ENCODE measurements at regions not wholly inside any gene's neighbourhood (a gene's known extent, or its start where the extent isn't known, plus 50 kb on each side); places are given as distances from the start of the nearest gene placed in this dataset.

DNA sequence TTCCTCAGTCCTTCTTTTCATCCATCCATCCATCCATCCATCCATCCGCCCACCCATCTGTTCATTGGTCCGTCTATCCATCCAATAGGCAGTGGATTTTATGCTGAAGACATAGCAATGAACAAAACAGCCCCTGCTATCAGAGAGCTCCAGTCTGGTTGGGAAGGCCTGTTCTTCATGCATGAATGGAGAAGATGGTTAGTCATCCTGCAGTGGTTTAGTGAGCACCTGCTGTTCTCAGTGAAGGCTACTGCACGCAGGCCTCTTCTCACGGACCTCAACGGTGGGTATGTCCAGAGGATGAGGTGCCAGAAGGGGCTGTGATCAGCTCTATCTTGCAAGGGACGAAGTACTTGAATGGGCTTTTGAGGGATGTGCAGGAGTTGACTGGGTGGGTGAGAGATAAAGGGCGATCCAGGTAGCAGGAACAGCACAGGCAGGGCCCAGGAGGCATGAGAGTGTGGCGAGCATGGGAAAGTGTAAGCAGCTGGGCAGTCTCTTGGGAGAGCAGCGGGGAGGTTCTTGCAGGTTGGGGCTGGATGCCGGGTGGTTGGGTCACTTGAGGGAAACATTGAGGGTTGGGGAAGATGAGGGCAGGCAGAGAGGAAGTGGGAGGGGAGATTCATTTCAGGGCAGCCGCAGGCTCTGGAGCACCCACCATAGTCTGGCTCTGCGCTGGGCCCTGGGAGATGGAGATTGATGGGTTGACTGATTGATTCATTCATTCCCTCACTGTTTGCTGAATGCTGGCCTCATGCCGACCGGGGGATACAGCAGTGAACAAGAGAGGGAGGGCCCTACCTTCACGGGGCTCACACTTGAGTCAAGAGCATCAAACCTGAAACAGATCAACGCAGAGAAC is 115.0 kb upstream of the CIBAR2 start:
- peaks cover 0 to 7% (median 4%) of the 10 kb centered on the region in 3 experiments; a peak in 4 of 7 replicates for H3K36me3 Mint-ChIP-seq (ENCODE audit: insufficient read depth in 1 of 3, low read depth in 3 of 3)
- H3K4me3 Mint-ChIP-seq, result no peak overlapping the region; a peak in 1 of 5 replicates
- H3T11ph ChIP-seq (ENCODE audit: low read length), result no peak overlapping the region
- no peak overlapping the region for H3K4me2 ChIP-seq (ENCODE audit: insufficient read depth, insufficient read length, low read length)
- H4K20me1 ChIP-seq (ENCODE audit: control insufficient read depth, insufficient read depth, insufficient read length), result no peaks in the 10 kb centered on the region
- peaks cover 29 to 39% of the 10 kb centered on the region in 2 experiments for H3K4me1 Mint-ChIP-seq
- H4K8ac ChIP-seq (replicated peaks; ENCODE audit: insufficient read length, low read depth, low read length), result no peak overlapping the region
- no peak overlapping the region for H2BK120ac ChIP-seq (ENCODE audit: low read depth, low read length, poor library complexity, severe bottlenecking)
- no peak overlapping the region for H4K91ac ChIP-seq (ENCODE audit: insufficient read length, low read depth, low read length)
- no peak overlapping the region for H2BK12ac ChIP-seq (ENCODE audit: insufficient read length, low read depth, low read length)
- H3K18ac ChIP-seq (ENCODE audit: insufficient read length, low read depth, low read length), result no peak overlapping the region
- no peak overlapping the region for H2AK5ac ChIP-seq (ENCODE audit: insufficient read length, low read length)
- no peaks in the 10 kb centered on the region for H3K23me2 ChIP-seq (ENCODE audit: insufficient read length, low read depth, low read length, poor library complexity, severe bottlenecking)
- H3K4ac ChIP-seq (ENCODE audit: low read depth, low read length), result no peak overlapping the region
- H3K79me2 ChIP-seq (ENCODE audit: insufficient read depth, low read length), result no peaks in the 10 kb centered on the region
- H2BK20ac ChIP-seq (ENCODE audit: low read depth, low read length, poor library complexity, severe bottlenecking), result no peak overlapping the region
- H3K56ac ChIP-seq (ENCODE audit: insufficient read length, low read depth, low read length), result no peak overlapping the region
- H3K27me3 Mint-ChIP-seq (ENCODE audit: low read depth), result peaks cover 3% of the 10 kb centered on the region
- H3K4me1 ChIP-seq (ENCODE audit: insufficient read depth, low read length), result no peaks in the 10 kb centered on the region
- H3K9me3 ChIP-seq (ENCODE audit: control insufficient read depth, low read depth, low read length), result no peaks in the 10 kb centered on the region
- TF ChIP-seq, protein P1, sequence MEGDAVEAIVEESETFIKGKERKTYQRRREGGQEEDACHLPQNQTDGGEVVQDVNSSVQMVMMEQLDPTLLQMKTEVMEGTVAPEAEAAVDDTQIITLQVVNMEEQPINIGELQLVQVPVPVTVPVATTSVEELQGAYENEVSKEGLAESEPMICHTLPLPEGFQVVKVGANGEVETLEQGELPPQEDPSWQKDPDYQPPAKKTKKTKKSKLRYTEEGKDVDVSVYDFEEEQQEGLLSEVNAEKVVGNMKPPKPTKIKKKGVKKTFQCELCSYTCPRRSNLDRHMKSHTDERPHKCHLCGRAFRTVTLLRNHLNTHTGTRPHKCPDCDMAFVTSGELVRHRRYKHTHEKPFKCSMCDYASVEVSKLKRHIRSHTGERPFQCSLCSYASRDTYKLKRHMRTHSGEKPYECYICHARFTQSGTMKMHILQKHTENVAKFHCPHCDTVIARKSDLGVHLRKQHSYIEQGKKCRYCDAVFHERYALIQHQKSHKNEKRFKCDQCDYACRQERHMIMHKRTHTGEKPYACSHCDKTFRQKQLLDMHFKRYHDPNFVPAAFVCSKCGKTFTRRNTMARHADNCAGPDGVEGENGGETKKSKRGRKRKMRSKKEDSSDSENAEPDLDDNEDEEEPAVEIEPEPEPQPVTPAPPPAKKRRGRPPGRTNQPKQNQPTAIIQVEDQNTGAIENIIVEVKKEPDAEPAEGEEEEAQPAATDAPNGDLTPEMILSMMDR (conservative IDR thresholded peaks at IDR 0.05), result no peak
- H3K79me1 ChIP-seq (ENCODE audit: insufficient read depth, low read depth, low read length, poor library complexity, severe bottlenecking), result no peaks in the 10 kb centered on the region
- no CpG with 5 or more reads among the region's 16 CpGs for WGBS (ENCODE audit: extremely low coverage, insufficient read length, low lambda C conversion rate)
- H3K27ac ChIP-seq (ENCODE audit: insufficient read length, low read depth, low read length), result no peak overlapping the region
- no peak overlapping the region for H2BK5ac ChIP-seq (ENCODE audit: insufficient read length, low read length)
- no peak overlapping the region for H3K14ac ChIP-seq (ENCODE audit: insufficient read depth, low read length)
- no peak overlapping the region for H2AFZ ChIP-seq (ENCODE audit: low read length)
- H3K9me3 Mint-ChIP-seq, result peaks cover 0 to 2% of the 10 kb centered on the region in 2 experiments; a peak in 2 of 5 replicates
- H3K9ac ChIP-seq (ENCODE audit: extremely low read depth, insufficient read length, low read length), result no peak overlapping the region
- H4K5ac ChIP-seq (ENCODE audit: insufficient read length, low read depth, low read length), result no peak overlapping the region
- H2BK15ac ChIP-seq (ENCODE audit: low read depth, low read length), result no peak overlapping the region
- DNase-seq, result no peak
- no peaks in the 10 kb centered on the region for H3K27me3 ChIP-seq (ENCODE audit: insufficient read depth, low read length)
- peak overlapping the region in 2 of 3 experiments; percentile 26 to 80; a peak in 2 of 7 replicates for H3K27ac Mint-ChIP-seq
- no peak overlapping the region for H3K23ac ChIP-seq (ENCODE audit: insufficient read length, low read depth, low read length)

Measured in H9 (cell line).